Common myeloid progenitor, CD34-positive (primary cell): ENCODE measurements at regions not wholly inside any gene's neighbourhood (a gene's known extent, or its start where the extent isn't known, plus 50 kb on each side); places are given as distances from the start of the nearest gene placed in this dataset.

Experiments used
- CTCF ChIA-PET: fragments of 350-600 bp; sonication (Branson Sonifier 250); formaldehyde crosslinking; loops from one replicate; lab custom pipeline; 2021; ENCODE audit warnings: antibody characterized with exemption; lab: Charles Lee
- POLR2A ChIA-PET: fragments of 350-600 bp; sonication (Branson Sonifier 250); formaldehyde crosslinking; loops from one replicate; lab custom pipeline; 2021; ENCODE audit warnings: antibody characterized with exemption; lab: Charles Lee
- DNase-seq, 3 donors: peaks; one replicate each; pipeline versions ENCODE4 v3.0.0 to v3.0.0-alpha.2; 2013
- H3K27ac ChIP-seq, 2 experiments: 1 replicate in 1 of 2; 2 replicates in 1 of 2; pipeline ENCODE4 v1.7.0; 2013; ENCODE audit warnings: inconsistent platforms in 2 of 2, low read length in 2 of 2, mild to moderate bottlenecking in 2 of 2, low read depth in 1 of 2, moderate library complexity in 1 of 2; ENCODE audit not compliant: severe bottlenecking in 2 of 2, insufficient read depth in 1 of 2, poor library complexity in 1 of 2
- H3K27me3 ChIP-seq, 5 experiments: replicated peaks in 2 of 5; 1 replicate in 3 of 5; 2 replicates in 2 of 5; pipeline versions ENCODE4 v1.6.1 to v1.7.0; 2013; ENCODE audit warnings: low read length in 4 of 5, mild to moderate bottlenecking in 2 of 5, moderate library complexity in 2 of 5, inconsistent platforms in 1 of 5; ENCODE audit not compliant: insufficient read depth in 5 of 5, control insufficient read depth in 4 of 5
- H3K36me3 ChIP-seq, 4 experiments: 1 replicate in 2 of 4; 2 replicates in 2 of 4; pipeline versions ENCODE4 v1.6.1 to v1.7.0; 2013; ENCODE audit warnings: low read length in 3 of 4, control low read depth in 1 of 4, mild to moderate bottlenecking in 1 of 4; ENCODE audit not compliant: control insufficient read depth in 4 of 4, insufficient read depth in 4 of 4
- H3K4me1 ChIP-seq, 4 experiments: 1 replicate in 3 of 4; 2 replicates in 1 of 4; pipeline versions ENCODE4 v1.6.1 to v1.7.1; 2013; ENCODE audit warnings: low read length in 3 of 4, mild to moderate bottlenecking in 3 of 4, control low read depth in 1 of 4, inconsistent platforms in 1 of 4, moderate library complexity in 1 of 4; ENCODE audit not compliant: control insufficient read depth in 4 of 4, insufficient read depth in 4 of 4; ENCODE audit errors: control extremely low read depth in 1 of 4
- H3K4me3 ChIP-seq, 7 experiments: 1 replicate in 4 of 7; 2 replicates in 3 of 7; pipeline versions ENCODE4 v1.5.1 to v1.7.0; 2013; ENCODE audit warnings: mild to moderate bottlenecking in 7 of 7, low read length in 6 of 7, moderate library complexity in 6 of 7, inconsistent platforms in 2 of 7, low read depth in 2 of 7, control low read depth in 1 of 7; ENCODE audit not compliant: insufficient read depth in 4 of 7, control insufficient read depth in 1 of 7; ENCODE audit errors: extremely low read depth in 1 of 7
- H3K9me3 ChIP-seq, 5 experiments: 1 replicate in 4 of 5; 2 replicates in 1 of 5; pipeline versions ENCODE4 v1.6.1 to v1.7.1; 2013; ENCODE audit warnings: low read length in 4 of 5, mild to moderate bottlenecking in 2 of 5, inconsistent platforms in 1 of 5, low read depth in 1 of 5, moderate library complexity in 1 of 5; ENCODE audit not compliant: control insufficient read depth in 4 of 5, insufficient read depth in 2 of 5; ENCODE audit errors: control extremely low read depth in 1 of 5
- WGBS: methylation state at CpG from one replicate; pipeline ENCODE4 v1.1.5; 2013; ENCODE audit not compliant: insufficient coverage; 5-methylcytosine and 5-hydroxymethylcytosine counted together

- H3K36me3 ChIP-seq, result no peaks in the 10 kb centered on the region
- peaks cover 0 to 5% (median 2%) of the 10 kb centered on the region in 5 experiments for H3K27me3 ChIP-seq
- H3K9me3 ChIP-seq, result no peaks in the 10 kb centered on the region
- ChIA-PET CTCF (no interaction called here), POLR2A (no interaction called here)
- no peak for DNase-seq
- H3K4me1 ChIP-seq, result no peaks in the 10 kb centered on the region
- no peak overlapping the region for H3K27ac ChIP-seq
- no peak overlapping the region for H3K4me3 ChIP-seq
- WGBS, result 100% methylated on average over 1 of the region's 3 CpGs
Observed at GRCh38 chr15:97731859-97732258, 228.6 kb upstream of the ARRDC4 start.

- no peaks in the 10 kb centered on the region for H3K4me1 ChIP-seq
- WGBS, result 100% methylated on average over 1 of the region's 3 CpGs
- H3K36me3 ChIP-seq, result no peaks in the 10 kb centered on the region
- H3K4me3 ChIP-seq, result no peak overlapping the region
- CTCF ChIA-PET, result interaction anchor here (0.6 kb wide), 1 partner anchor 8 kb away, joined by 3 read pairs; no protein-coding TSS in a partner anchor
- H3K27me3 ChIP-seq, result peaks cover 0 to 5% (median 2%) of the 10 kb centered on the region in 5 experiments
- H3K27ac ChIP-seq, result no peak overlapping the region
- POLR2A ChIA-PET, result no interaction called here
- DNase-seq, result no peak
- no peaks in the 10 kb centered on the region for H3K9me3 ChIP-seq
Observed at GRCh38 chr15:97733373-97733772, 227.1 kb upstream of the ARRDC4 start.

- Histone ChIP-seq H3K36me3 (no peaks in the 10 kb centered on the region), H3K4me1 (no peaks in the 10 kb centered on the region), H3K4me3 (no peak overlapping the region), H3K9me3 (no peaks in the 10 kb centered on the region), H3K27me3 (peaks cover 0 to 2% (median 0%) of the 10 kb centered on the region in 5 experiments), H3K27ac (no peak overlapping the region)
- CTCF ChIA-PET, result interaction anchor here (1.2 kb wide), 1 partner anchor 11 kb away, joined by 3 read pairs; no protein-coding TSS in a partner anchor
- DNase-seq, result no peak
- WGBS, result 100% methylated on average over 1 of the region's 3 CpGs
- POLR2A ChIA-PET, result no interaction called here
Observed at GRCh38 chr15:97736748-97737147, 223.8 kb upstream of the ARRDC4 start.

- ChIA-PET POLR2A (no interaction called here), CTCF (interaction anchor here (0.6 kb wide), 1 partner anchor 81 kb away, joined by 3 read pairs; no protein-coding TSS in a partner anchor)
- Histone ChIP-seq H3K9me3 (peaks cover 0 to 5% (median 0%) of the 10 kb centered on the region in 5 experiments), H3K36me3 (no peaks in the 10 kb centered on the region), H3K4me3 (no peak overlapping the region), H3K27me3 (peaks cover 0 to 15% (median under 1%) of the 10 kb centered on the region in 5 experiments), H3K4me1 (no peaks in the 10 kb centered on the region), H3K27ac (no peak overlapping the region)
- peak; percentile 11 to 52 (median 19) for DNase-seq
- 70% methylated on average over 4 of the region's 8 CpGs for WGBS
Observed at GRCh38 chr15:97745481-97746071, 214.9 kb upstream of the ARRDC4 start.

- ChIA-PET CTCF (interaction anchor here (1.6 kb wide), 1 partner anchor 10 kb away, joined by 3 read pairs; no protein-coding TSS in a partner anchor), POLR2A (no interaction called here)
- Histone ChIP-seq H3K4me3 (no peak overlapping the region), H3K36me3 (no peaks in the 10 kb centered on the region), H3K27ac (no peak overlapping the region), H3K4me1 (no peaks in the 10 kb centered on the region), H3K9me3 (peaks cover 0 to 5% (median 0%) of the 10 kb centered on the region in 5 experiments), H3K27me3 (peaks cover 0 to 16% (median 2%) of the 10 kb centered on the region in 5 experiments)
- DNase-seq, result no peak
- 95% methylated on average over 4 of the region's 5 CpGs for WGBS
Observed at GRCh38 chr15:97747342-97747741, 213.2 kb upstream of the ARRDC4 start.

- DNase-seq, result no peak
- POLR2A ChIA-PET, result no interaction called here
- H3K4me1 ChIP-seq, result no peaks in the 10 kb centered on the region
- H3K4me3 ChIP-seq, result no peak overlapping the region
- peaks cover 0 to 5% (median 0%) of the 10 kb centered on the region in 5 experiments for H3K9me3 ChIP-seq
- H3K27me3 ChIP-seq, result peaks cover 0 to 18% (median 2%) of the 10 kb centered on the region in 5 experiments
- 91% methylated on average over 4 of the region's 5 CpGs for WGBS
- no peak overlapping the region for H3K27ac ChIP-seq
- H3K36me3 ChIP-seq, result no peaks in the 10 kb centered on the region
- CTCF ChIA-PET, result interaction anchor here (1.6 kb wide), 1 partner anchor 11 kb away, joined by 3 read pairs; no protein-coding TSS in a partner anchor
Observed at GRCh38 chr15:97748576-97748975, 211.9 kb upstream of the ARRDC4 start.

GRCh38 chr15:97750060-97750459 lies 210.4 kb upstream of the ARRDC4 start:
- H3K27ac ChIP-seq, result no peak overlapping the region
- WGBS, result 68% methylated on average over 4 of the region's 7 CpGs
- no peak overlapping the region for H3K4me3 ChIP-seq
- POLR2A ChIA-PET, result no interaction called here
- no peaks in the 10 kb centered on the region for H3K4me1 ChIP-seq
- CTCF ChIA-PET, result interaction anchor here (0.6 to 1.8 kb wide), 3 partner anchors 14 to 1423 kb away, joined by 3 to 4 read pairs (median 3); no protein-coding TSS in a partner anchor
- H3K9me3 ChIP-seq, result peaks cover 0 to 3% (median 0%) of the 10 kb centered on the region in 5 experiments
- no peak for DNase-seq
- H3K36me3 ChIP-seq, result no peaks in the 10 kb centered on the region
- H3K27me3 ChIP-seq, result peaks cover 0 to 20% (median 6%) of the 10 kb centered on the region in 5 experiments
